ENCODE measurements at regions not wholly inside any gene's neighbourhood (a gene's known extent, or its start where the extent isn't known, plus 50 kb on each side); places are given as distances from the start of the nearest gene placed in this dataset.
"Not testable (repeated sequence)": the region's sequence is repeated elsewhere in the genome, so short reads cannot be mapped to it uniquely, and the experiment has no call there.

DNA sequence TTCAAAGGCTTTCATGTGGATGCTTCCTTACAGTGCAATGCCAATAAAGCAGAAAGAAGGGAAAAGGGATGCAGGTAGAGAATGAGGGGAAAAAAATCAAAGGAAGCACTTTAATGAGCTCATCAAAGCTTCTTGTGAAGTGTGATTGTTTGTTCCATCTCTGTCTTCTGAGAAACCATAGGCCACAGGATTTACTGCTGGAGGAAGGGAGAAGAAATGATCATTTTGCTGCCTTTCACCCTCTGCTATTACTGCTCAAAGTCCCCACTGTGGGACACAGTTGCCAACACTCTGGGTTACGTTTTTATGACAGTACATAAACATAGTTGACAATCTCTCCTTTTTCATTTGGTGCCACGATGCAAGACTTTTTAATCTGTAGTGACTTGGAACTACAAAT lies 558.0 kb upstream of the TECRL start:
- Histone ChIP-seq H3K9me3 (replicated peaks) (no peaks in the 10 kb centered on the region), H3K27ac (no peak overlapping the region), H3K4me1 (no peaks in the 10 kb centered on the region), H3K4me3 (no peak overlapping the region), H3K36me3 (no peaks in the 10 kb centered on the region), H3K27me3 (no peaks in the 10 kb centered on the region)
- DNase-seq: peak in 1 of 2 experiments; percentile 3

DNA sequence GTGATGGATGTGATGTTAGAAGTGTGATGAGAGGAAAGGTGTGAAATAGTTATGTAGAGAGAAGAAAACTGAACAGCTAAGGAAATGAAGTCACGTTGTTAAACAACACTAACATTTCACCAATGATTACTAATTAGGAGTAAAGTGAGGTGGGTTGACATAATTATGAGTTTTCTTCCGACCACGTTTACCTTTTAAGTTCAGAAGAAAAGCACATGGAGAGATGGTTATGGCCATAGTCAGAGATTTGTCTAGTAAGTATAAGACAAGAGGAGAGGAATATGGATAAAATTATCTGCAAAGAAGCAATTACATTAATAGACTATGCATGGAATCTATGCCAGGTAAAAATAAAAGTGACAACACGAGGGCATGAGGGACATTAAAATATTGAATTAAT lies 551.3 kb upstream of the TECRL start:
- Histone ChIP-seq H3K36me3 (no peaks in the 10 kb centered on the region), H3K4me1 (no peaks in the 10 kb centered on the region), H3K4me3 (no peak overlapping the region)

DNA sequence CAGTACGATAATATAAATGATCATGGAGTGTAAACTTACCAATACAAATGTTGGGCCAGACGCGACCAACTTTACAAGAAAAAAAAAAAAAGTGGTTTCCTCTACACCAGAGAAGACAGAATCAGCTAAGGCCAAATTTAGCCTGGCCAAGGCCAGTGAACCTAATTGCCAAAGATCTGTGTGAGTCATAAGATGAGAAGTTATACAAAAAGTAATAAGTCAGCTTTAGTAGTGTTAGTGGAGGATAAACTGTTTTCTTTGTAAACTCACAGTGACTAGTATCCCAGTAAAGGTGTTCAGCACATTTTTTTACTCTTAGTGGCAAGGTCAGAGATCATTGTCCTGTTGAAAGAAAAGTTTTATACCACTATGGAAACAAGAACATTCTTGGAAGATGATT lies 531.4 kb upstream of the TECRL start:
- no peak overlapping the region for H3K27ac ChIP-seq
- H3K4me3 ChIP-seq: no peak overlapping the region
- no peaks in the 10 kb centered on the region for H3K9me3 ChIP-seq (replicated peaks)
- H3K4me1 ChIP-seq: no peaks in the 10 kb centered on the region
- no peak for DNase-seq
- no peaks in the 10 kb centered on the region for H3K27me3 ChIP-seq
- no peaks in the 10 kb centered on the region for H3K36me3 ChIP-seq

More for the DNA sequence above, 551.3 kb upstream of the TECRL start:
- no peak for DNase-seq
- Histone ChIP-seq H3K9me3 (replicated peaks) (no peaks in the 10 kb centered on the region), H3K27ac (no peak overlapping the region), H3K27me3 (no peaks in the 10 kb centered on the region)

DNA sequence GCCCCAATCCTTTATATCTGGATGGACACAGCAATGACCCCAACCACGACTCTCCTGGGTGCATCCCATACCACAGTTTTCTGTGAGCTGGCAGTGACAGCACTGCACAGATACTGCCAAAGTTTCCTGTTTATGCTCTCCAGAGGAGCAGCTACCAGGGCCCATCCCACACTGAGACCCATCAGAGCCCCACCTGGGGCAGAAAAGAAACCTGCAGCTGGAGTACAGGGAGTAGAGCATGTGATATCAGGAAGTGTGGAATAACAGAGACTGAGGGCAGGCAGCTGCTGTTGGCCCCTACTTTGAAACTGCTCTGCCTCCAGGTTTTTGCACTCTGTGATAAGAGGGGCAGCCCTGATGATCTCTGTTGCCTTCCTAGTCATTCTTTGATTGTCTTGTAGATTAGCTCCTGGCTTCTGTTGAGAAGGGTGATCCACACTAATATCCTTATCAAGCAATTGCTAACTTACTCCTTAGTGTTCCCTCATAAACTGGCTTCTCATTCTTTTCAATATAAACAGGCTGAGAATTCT lies 526.3 kb upstream of the TECRL start:
- H3K9me3 ChIP-seq (replicated peaks): no peaks in the 10 kb centered on the region
- no peaks in the 10 kb centered on the region for H3K4me1 ChIP-seq
- H3K27me3 ChIP-seq: no peaks in the 10 kb centered on the region
- H3K27ac ChIP-seq: no peak overlapping the region
- H3K36me3 ChIP-seq: no peaks in the 10 kb centered on the region
- no peak for DNase-seq
- no peak overlapping the region for H3K4me3 ChIP-seq

DNA sequence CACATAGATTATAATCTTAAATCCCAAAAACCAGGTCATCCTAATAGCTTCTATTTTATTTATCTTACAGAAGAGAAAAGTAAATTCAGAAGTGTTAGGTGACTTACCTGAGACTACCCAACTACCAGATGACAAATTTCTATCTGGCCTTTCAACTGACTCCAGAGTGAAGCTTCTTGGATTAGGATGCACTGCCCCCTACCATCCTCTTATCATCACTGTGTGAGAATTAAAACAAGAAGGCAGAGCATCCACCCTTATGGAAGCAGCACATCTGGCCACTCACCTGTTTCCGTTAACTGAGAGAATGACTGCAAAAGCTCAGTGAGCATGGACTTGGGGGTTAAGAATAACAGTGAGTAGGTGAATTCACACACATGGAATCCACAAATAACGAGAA lies 502.6 kb upstream of the TECRL start:
- H3K36me3 ChIP-seq: no peaks in the 10 kb centered on the region
- H3K27ac ChIP-seq: no peak overlapping the region
- no peaks in the 10 kb centered on the region for H3K4me1 ChIP-seq
- no peaks in the 10 kb centered on the region for H3K9me3 ChIP-seq (replicated peaks)
- no peaks in the 10 kb centered on the region for H3K27me3 ChIP-seq
- no peak for DNase-seq
- no peak overlapping the region for H3K4me3 ChIP-seq

DNA sequence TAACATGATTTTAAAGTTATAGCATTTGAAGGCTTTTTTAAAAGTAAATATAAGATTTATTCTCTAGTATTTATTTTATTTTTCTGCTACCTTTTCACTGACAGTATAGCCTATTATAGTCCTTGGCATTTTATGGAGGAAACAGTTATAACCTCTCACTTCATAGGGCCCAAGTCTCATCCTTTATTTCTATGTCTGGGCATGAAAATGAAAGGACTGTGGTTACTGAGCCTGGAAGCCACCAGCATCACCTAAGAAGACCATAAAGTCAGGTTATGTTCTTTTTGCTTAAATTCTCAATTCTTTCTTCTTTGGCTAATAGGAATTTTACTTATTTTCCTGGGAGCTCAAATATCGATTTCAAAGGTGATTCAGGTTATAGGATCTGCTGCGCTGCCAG lies 494.7 kb upstream of the TECRL start:
- DNase-seq: no peak
- Histone ChIP-seq H3K36me3 (no peaks in the 10 kb centered on the region), H3K27ac (no peak overlapping the region), H3K9me3 (replicated peaks) (no peaks in the 10 kb centered on the region), H3K4me1 (no peaks in the 10 kb centered on the region), H3K27me3 (no peaks in the 10 kb centered on the region), H3K4me3 (no peak overlapping the region)

DNA sequence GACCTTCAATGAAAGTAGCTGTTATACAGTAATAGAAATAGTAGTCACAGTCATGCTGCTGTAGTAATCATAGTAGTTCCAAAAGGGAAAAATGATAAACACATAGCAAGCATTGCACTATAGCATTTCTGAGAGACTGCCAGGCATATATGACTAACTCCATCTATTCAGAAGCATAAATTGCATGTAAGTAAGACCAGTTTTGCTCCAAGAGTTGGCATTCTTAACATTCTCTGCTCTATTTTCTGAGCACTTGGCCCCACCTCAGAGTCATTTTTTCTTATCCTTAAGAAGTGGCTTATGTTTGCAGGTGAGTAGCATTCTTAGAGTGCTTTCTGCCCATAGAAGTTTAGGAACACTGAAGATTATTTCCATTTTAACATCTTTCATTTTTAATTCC lies 490.3 kb upstream of the TECRL start:
- H3K27ac ChIP-seq: no peak overlapping the region
- no peak overlapping the region for H3K4me3 ChIP-seq
- H3K36me3 ChIP-seq: no peaks in the 10 kb centered on the region
- no peak for DNase-seq
- H3K9me3 ChIP-seq (replicated peaks): no peaks in the 10 kb centered on the region
- no peaks in the 10 kb centered on the region for H3K27me3 ChIP-seq
- H3K4me1 ChIP-seq: no peaks in the 10 kb centered on the region

DNA sequence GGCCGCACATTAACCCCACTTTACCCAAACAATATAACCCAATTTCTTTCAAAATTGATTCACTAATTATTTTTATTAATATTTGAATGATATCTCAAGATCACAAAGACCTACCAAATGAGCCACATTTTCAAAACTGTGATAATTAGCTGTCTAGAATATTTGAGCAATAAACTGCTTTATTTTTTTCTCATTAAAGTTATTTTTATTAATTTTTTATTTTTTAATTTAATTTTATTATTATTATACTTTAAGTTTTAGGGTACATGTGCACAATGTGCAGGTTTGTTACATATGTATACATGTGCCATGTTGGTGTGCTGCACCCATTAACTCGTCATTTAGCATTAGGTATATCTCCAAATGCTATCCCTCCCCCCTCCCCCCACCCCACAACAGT lies 489.8 kb upstream of the TECRL start:
- not testable (repeated sequence) for H3K4me3 ChIP-seq; H3K4me1 ChIP-seq; H3K9me3 ChIP-seq (replicated peaks); H3K27me3 ChIP-seq; H3K27ac ChIP-seq; DNase-seq; H3K36me3 ChIP-seq

DNA sequence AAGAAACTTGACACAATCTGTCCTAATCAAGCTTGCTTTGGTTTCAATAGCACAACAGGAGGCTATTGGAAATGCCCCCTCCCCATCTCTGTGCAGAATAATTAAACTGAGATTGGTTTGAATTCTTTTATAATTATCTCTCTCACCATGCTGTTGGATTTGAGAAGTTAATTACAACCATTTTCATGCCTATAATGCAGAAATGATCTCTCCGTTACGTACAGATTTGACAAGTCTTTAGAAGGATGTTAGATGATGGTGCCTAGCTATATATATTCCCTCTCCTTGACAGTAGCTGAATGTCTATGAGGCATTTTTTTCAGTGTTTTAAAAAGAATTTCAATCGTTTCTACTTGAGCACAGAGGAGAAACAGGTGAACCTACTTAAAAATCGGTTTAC lies 488.4 kb upstream of the TECRL start:
- no peak for DNase-seq
- Histone ChIP-seq H3K27ac (no peak overlapping the region), H3K27me3 (no peaks in the 10 kb centered on the region), H3K4me1 (no peaks in the 10 kb centered on the region), H3K9me3 (replicated peaks) (no peaks in the 10 kb centered on the region), H3K4me3 (no peak overlapping the region), H3K36me3 (no peaks in the 10 kb centered on the region)

DNA sequence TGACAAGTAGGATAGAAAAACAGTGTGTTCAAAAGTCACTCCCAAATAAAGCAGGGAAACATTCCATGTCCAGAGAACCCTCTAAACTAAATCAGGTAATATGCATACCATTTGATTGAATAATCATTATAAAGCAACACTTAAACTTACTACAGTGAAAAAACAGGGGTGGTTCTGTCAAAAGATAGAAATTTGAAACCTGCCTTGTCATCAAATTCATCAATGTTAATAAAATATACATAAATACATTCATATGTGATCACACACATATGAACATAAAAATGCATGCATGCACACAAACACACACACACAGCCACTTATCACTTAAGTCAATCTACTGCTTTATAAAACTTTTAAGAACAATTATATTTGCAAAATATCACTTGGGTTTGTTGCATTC lies 485.8 kb upstream of the TECRL start:
- H3K36me3 ChIP-seq: no peaks in the 10 kb centered on the region
- H3K27ac ChIP-seq: no peak overlapping the region
- no peaks in the 10 kb centered on the region for H3K27me3 ChIP-seq
- DNase-seq: no peak
- H3K9me3 ChIP-seq (replicated peaks): no peaks in the 10 kb centered on the region
- H3K4me1 ChIP-seq: no peaks in the 10 kb centered on the region
- no peak overlapping the region for H3K4me3 ChIP-seq

DNA sequence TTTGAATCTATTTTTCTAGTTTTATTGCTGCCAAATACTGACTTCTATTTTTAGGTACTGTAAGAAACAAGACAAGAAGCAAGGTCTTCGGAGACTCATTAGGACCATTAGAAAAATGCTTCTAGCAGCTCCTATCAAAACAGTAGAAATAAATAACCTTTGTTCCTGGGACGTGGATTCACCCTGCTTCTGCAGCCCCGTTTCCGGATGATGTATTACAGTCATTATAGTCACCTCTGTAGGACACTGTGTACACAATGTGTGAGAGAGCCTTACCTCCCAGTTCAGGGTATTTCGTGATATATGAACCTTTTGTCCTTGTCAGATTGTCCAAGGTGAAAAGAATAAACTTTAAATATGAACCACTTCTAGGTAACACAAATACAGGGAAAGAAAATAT lies 484.0 kb upstream of the TECRL start:
- H3K27me3 ChIP-seq: no peaks in the 10 kb centered on the region
- H3K36me3 ChIP-seq: no peaks in the 10 kb centered on the region
- H3K27ac ChIP-seq: no peak overlapping the region
- DNase-seq: no peak
- no peaks in the 10 kb centered on the region for H3K4me1 ChIP-seq
- no peak overlapping the region for H3K4me3 ChIP-seq
- no peaks in the 10 kb centered on the region for H3K9me3 ChIP-seq (replicated peaks)

DNA sequence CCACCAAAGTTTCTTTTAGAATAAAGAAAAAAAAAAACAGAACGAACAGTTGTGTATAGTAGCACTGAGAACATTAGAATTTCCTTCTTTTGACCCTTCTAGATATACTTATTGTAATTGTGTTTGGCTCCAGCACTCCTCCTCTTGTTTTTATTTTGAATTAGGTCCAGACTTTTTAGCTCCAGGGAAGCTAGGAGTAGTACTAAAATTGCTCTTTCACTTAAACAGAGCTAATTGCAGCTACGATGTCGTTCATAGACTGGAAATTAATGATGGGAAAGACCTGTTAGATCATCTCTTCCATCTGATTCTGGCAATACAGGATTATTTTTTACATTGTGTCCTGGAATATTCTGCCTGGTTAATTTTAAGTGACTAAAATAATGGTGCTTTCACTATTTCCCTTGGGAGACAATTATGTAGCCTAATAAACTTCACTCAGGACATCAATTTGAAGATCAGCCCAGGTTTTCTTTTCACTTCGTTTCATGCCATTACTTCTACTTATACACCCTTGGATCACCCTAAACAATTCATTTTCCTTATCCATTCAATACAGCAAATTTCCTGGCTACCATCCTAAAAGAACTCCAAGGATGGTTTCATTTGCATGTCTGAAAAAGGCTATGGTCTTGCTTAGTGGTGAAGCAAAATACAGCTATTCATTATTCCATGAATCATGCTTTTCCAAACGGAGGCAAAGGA lies 480.8 kb upstream of the TECRL start:
- DNase-seq: no peak
- Histone ChIP-seq H3K4me1 (no peaks in the 10 kb centered on the region), H3K9me3 (replicated peaks) (no peaks in the 10 kb centered on the region; the same call in 1 of the 2 replicates), H3K27ac (no peak overlapping the region), H3K27me3 (no peaks in the 10 kb centered on the region), H3K4me3 (no peak overlapping the region), H3K36me3 (no peaks in the 10 kb centered on the region)

DNA sequence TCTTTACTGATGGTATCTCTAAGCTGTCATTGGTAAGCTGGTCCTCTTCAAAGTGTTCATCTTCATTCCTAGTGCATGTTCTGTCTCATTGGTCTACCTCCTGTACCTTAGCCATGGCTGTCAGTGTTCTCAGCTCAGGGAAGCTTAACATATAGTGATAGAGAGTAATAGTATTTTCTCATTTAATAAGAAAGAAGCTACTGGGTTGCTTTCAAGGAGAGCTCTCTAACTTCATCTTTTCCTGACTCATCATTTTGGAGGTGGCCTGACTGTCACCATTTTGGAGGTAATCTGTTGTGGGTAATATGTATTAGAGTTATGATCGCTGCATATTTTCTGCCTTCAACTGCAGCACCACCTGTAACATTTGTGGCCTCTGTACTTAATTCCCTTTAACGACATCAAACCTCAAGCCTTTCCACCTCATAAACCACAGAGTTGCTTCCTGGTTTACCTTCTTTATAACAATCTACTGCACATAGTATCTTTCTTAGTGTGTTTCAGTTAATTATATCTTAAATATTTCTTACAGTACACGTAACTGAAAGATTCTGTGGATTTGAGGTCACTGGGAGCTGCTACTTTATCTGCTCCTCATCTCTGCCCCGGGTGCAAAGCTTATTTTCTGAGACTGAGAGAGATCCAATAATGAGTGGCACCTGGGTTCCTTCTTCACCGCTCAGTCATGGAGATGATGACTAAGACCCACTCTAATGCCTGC lies 474.0 kb upstream of the TECRL start:
- Histone ChIP-seq H3K27ac (no peak overlapping the region), H3K36me3 (no peaks in the 10 kb centered on the region), H3K9me3 (replicated peaks) (no peaks in the 10 kb centered on the region; the same call in 1 of the 2 replicates), H3K4me3 (no peak overlapping the region), H3K27me3 (no peaks in the 10 kb centered on the region), H3K4me1 (no peaks in the 10 kb centered on the region)
- no peak for DNase-seq

DNA sequence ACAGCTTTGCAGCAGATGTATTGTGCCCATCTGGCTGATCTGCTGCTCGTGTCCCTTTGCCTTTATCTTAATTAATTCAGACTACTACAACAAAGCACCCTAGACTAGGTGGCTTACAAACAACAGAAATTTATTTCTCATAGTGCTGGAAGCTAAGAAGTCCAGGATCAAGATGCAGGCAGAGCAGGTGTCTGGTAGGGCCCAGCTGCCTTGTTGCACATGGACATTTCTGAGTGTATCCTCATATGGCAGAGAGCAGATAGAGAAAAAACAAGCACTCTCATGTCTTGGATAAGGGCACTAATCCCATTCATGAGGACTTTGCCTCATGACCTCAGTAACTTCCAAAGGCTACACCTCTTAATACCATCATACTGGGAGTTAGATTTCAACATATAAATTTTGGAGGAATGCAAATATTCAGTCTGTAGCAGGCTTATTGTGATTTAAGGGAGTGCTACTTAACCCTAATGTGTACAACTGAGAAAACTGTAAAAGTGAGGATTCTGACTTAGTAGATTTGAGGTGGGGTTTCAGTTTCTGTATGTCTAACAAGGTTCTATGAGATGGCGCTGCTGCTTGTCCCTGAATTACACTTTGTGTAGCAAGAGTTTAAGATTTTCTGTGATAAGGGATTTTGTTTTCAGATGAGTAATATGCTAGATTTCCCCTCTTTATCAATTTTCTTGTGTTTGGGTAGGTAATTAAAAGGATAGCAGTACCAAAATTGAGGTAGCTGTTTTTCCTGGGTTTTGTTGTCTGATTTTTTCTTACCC lies 473.2 kb upstream of the TECRL start:
- H3K27ac ChIP-seq: no peak overlapping the region

DNA sequence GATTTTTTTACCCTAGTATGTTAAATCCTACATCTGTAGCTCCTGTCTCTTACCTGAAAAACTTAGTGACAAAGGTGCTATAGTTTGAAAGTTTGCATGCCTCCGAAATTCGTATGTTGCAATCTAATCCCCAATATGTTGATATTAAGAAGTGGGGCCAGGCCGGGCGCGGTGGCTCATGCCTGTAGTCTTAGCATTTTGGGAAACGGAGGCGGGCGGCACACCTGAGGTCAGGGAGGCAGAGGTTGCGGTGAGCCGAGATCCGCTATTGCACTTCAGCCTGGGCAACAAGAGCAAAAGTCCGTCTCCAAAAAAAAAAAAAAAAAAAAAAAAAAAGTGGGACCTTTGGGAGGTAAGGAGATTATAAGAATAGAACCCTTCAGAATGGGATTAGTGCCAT lies 471.3 kb upstream of the TECRL start:
- no peak overlapping the region for H3K27ac ChIP-seq
- no peak for DNase-seq
- H3K36me3 ChIP-seq: no peaks in the 10 kb centered on the region
- H3K4me3 ChIP-seq: no peak overlapping the region
- H3K4me1 ChIP-seq: no peaks in the 10 kb centered on the region
- no peaks in the 10 kb centered on the region for H3K27me3 ChIP-seq
- H3K9me3 ChIP-seq (replicated peaks): no peaks in the 10 kb centered on the region; the same call in 1 of the 2 replicates

More for the DNA sequence above, 473.2 kb upstream of the TECRL start:
- Histone ChIP-seq H3K4me3 (no peak overlapping the region), H3K27me3 (no peaks in the 10 kb centered on the region), H3K9me3 (replicated peaks) (no peaks in the 10 kb centered on the region; the same call in 1 of the 2 replicates), H3K36me3 (no peaks in the 10 kb centered on the region), H3K4me1 (no peaks in the 10 kb centered on the region)
- no peak for DNase-seq
